ENCODE measurements at regions not wholly inside any gene's neighbourhood (a gene's known extent, or its start where the extent isn't known, plus 50 kb on each side); places are given as distances from the start of the nearest gene placed in this dataset.
"Not testable (repeated sequence)": the region's sequence is repeated elsewhere in the genome, so short reads cannot be mapped to it uniquely, and the experiment has no call there.

DNA sequence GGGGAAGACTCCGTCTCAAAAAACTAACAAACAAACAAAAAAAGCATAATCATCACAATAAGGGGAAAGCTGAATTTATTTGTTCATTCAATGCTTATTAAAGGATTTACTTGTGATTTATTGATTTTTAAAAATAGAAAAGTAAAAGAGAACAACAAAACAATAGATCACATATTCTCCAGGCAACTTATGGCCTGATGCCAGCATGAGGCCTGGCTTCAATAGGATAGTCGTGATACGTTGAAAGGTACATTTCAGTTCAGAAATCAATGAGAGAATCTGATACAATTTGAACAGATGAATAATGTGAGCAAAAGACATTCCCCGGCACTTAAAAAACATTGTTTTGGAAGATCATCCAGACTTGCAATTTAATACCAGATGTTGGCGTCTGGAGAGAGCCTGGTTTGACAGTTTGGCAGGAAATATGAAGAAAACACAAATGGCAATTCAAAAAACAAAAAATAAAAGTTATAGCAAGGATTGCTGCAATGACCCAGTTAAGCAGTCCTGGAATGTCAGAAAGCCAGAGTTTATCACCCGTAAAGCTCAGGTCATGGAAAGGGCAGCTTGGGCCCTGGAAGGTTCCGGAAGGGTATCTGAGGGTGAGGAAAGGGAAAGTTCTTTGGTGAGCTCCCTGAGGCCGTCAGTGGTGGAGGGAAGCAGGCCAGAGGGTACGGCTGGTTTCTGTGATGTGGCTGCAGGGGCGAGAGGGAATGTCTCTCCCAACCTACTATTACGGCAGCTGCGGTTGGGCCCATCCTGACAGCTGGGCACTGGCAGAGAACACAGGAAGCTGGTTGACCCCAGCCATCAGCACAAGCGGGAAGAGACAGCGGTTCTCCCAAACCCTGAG is 230.2 kb upstream of the HES1 start:
- no peak for DNase-seq (ENCODE audit: low spot score)

DNA sequence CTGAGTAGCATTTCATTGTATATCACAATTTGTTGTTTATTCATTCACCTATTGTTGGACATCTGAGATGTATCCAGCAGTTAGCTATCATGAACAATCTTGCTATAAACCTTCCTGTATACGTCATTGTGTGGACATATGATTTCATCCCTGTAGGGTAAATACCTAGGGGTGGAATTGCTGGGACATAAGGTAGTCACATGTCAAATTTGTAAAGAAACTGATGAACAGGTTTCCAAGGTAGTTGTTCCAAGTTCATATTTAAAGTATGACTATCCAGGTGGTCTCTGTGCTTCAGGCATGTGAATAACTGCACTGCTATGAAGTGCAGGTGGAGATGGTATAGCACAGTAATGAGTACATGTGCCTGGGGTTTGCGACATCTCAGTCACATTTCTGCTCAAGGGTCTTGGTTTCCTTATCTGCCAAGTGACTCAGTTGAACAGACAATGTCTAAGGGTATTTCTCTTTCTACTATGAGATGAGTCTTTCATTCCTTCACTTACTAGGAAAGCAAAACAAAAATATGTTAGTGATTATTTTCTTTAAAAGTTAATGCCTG is 229.0 kb upstream of the HES1 start:
- DNase-seq (ENCODE audit: low spot score): no peak

DNA sequence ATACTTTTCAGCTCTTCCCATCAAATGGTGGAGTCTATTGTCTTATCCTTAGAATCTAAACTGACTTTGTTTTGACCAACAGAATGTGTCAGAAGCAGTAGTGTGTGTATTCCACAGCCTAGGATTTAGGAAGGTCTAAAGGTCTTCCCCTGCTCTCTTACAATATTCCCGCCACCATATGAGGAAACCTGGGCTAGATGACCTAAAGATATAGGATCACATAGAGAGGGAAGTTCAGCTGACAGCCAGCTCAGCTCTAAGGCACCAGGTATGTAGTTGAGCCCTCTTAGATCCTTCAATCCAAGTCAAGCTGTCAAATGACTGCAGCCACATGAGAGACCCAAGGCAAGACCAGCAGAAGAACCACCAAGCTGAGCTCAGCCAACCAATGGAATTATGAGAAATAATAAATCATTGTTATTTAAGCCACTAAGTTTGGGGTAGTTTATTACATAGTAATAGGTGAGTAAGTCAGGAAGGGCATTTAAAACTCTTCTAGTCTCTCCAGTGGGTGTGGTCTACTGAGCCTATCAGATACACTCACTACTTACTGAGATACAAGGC is 227.7 kb upstream of the HES1 start:
- DNase-seq (ENCODE audit: low spot score): no peak

DNA sequence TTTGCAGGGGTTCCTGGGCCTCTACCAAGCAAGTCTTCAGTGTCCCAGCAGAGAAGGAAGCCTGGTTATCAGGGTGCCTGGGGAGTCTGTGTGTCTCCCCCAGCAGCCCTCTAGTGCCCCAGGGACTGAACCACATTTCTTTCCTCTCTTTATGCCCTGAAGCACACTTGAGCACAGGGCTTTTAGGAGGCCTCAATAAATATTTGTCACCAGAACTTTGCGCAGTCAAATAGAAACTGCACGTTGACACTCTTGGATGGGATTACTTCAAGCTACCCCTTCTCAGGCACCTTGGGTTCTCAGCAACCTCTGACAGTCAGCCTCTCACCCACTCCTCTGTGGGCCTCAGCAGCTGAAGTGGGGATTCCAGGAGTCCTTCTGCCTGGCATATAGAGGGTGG is 226.6 kb upstream of the HES1 start:
- DNase-seq (ENCODE audit: low spot score): no peak

DNA sequence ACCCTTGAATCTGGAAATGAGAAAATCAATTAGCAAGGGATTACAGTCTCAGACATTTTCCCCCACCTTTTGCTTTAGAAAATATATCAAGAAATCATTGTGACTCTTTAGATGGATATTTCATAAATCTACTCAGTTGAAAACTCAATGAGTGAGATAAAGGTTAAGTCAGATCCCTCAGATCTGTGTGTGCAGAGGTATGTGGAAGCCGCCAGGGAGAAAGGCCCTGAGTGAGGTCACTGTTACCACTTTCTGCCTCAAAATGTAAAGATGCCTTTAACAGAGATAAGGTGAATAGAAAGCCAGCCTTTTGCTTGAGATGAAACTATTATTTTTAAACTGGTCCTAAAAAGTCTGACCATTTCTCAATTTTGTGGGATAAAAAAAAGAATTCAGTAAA is 225.6 kb upstream of the HES1 start:
- no peak for DNase-seq (ENCODE audit: low spot score)

DNA sequence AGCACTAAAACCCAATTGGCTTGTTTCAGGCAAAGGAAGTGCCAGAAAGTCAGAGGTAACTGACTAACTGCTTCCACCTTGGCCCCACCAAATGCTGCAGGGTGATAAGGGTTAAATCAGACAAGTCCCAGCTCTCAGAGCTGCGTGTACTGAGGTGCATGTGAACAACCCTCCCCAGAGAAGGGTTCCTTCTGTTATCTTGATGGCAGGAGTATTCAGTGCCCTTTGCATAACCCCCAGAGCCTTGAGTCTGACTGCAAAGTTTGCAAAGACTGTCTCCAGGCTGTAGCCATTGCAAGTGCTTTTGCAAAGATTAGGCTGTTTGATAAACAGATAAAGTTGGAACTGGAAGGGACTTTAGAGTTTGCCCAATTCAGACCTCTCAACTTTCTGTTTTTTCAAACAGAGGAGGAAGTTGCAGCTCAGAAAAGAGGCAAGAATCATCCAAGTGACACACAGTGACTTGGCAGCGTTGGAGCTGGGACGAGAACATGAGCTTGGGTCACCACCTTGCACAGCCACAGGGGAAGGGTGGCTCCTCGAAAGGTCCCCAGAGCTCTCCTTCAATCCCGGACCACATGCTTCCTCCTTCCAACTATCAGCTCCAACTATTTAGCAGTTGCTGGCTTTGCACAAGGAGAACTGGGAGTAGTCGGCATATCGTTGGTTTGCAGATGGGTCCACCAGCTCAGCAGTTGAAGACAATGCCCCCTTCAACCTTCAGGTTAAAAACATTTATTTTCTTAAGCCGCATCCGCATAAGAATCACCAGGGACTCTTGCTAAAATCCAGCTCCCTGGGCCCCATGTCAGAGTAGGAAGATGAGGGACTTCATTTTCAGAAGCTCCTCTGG is 224.8 kb upstream of the HES1 start:
- no peak for DNase-seq (ENCODE audit: low spot score)

DNA sequence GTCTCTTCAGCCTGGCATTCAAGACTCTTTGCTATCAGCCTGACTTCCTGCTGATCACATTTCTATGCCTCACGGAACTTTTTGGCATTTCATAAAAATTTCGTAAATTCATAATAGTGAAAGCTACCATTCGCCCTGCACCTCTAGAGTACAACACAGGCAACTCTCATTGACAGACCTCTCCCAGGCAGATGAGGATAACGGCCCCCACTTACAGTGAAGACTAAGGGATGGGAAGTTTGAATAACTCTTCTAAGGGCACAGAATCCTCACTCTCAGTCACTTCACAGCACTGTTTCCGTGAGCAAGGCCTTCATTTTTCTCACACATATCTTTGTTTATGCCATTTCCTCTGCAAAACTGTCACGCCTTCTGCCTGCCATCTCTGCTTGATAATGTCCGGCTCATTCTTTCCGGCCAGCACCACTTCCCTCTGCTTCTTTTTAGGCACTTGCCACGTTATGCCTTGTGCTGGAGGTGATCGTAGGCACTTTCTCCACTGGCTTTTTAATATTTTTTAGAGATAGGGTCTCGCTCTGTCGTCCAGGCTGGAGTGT is 224.1 kb upstream of the HES1 start:
- DNase-seq (ENCODE audit: low spot score): no peak

DNA sequence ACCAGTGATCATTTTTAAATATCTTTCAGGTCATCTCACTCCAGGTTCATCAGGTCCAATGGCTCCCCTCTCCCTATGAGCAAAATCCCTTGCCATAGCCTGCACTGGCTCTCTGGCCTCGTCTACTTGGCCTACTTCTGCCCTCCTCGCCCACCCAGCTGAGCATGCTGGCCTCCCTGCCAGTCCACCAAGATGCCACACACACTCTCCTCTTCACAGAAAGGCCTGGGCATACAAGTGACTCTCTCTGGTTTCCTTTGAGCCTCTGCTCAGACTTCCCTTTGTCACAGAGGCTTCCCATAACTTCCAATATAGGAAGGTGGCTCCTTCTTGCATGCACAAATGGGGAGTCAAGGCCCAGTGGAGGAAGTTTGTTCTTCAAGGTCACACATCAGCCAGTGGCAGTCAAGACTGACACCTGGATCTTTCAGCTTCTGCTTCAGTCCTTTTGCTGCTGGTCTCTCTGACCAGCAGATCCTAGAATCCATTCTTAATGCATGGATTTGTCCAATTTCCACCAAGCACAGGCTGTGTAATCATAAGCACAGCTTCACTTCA is 223.2 kb upstream of the HES1 start:
- DNase-seq (ENCODE audit: low spot score): no peak

DNA sequence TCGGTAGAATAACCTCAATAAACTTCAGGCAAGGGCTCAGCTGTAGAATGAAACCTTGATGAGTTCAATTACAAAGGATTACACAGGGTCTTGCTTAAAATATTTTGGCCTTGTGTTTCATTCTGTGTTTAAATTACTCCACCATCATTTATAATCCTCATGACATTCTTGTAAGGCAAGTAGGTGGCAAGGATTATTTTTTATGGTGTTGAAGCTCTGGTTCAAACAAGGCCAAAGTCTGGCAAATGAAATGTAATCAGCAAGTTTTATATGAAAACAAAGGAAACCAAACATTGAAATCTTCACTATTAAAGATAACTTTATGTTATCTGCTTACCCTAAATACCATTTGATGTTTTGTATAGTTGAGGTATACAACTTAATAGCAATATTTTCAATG is 221.3 kb upstream of the HES1 start:
- DNase-seq (ENCODE audit: low spot score): no peak

DNA sequence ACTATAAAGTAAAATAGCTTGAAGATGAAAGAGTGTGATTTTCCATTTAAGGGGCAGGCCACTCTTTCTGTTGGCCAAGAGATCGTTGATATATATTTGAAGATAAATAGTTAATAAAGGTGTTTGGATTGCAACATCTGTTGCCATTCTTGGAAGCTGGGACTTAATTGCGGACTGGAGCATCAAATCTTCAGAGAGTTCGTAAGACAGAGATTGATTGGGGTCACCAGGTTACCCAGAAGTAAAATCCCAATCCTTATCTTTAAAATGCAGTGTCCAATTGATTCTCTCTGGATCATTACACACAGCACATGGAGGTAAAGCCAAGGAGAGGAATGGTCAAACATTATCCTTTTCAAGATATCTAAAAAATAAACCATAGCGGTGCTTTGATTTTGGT is 220.8 kb upstream of the HES1 start:
- DNase-seq (ENCODE audit: low spot score): no peak

DNA sequence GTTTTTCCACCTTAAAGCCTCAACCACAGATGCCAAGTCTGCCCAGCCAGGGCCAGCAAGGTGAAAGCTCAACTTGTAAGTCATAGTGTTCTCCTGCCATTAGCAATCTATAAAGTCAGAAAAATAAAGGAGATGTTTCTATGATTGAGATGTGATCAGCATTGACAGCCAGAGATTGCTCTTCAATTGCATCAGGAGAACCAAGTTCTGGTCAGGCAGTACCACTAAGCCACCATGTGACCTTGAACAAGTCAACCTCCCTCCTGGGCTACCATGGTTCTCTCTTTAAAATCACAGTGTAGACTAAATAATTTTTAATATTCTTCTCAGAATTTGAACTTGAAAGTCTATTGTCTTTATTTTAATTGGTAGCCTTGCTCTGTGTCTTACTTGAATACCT is 220.3 kb upstream of the HES1 start:
- no peak for DNase-seq (ENCODE audit: low spot score)

DNA sequence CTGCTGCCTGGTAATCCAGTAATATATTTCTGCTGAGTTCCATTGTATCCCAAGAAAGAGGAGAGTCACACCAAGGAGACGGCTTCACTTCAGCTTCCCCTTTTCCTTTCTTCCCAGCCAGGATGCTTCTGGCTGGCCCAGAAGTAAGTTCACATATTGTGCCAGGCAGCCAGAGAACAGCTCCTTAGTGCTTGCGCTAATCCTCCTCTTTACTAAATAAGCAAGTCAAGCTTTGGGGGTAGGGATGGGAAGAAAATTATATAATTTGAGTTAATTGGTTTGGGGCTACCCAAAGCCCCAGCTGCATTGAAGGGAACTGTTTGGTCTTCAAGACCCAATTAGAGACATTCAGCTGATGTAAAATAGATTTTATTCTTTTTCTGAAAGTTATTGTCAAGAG is 218.8 kb upstream of the HES1 start:
- DNase-seq (ENCODE audit: low spot score): no peak

DNA sequence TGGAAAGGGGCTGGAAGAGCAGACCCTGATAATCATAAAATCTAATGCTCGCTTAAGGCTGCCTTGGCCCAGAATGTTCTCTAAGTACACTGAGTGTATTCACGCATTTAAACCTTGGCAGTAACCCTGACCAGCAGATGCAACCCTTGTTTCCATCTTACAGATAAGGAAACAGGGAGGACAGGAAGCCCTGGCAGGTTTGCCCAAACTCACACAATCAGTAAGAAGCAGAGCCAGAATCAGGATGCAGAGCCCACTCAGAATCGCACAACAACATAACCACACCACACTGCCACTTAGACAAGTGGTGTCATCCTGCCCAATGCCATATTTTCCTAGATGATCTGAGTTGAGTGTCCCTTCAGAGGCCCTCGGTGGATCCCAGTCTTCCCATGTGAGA is 214.5 kb upstream of the HES1 start:
- DNase-seq (ENCODE audit: low spot score): no peak

DNA sequence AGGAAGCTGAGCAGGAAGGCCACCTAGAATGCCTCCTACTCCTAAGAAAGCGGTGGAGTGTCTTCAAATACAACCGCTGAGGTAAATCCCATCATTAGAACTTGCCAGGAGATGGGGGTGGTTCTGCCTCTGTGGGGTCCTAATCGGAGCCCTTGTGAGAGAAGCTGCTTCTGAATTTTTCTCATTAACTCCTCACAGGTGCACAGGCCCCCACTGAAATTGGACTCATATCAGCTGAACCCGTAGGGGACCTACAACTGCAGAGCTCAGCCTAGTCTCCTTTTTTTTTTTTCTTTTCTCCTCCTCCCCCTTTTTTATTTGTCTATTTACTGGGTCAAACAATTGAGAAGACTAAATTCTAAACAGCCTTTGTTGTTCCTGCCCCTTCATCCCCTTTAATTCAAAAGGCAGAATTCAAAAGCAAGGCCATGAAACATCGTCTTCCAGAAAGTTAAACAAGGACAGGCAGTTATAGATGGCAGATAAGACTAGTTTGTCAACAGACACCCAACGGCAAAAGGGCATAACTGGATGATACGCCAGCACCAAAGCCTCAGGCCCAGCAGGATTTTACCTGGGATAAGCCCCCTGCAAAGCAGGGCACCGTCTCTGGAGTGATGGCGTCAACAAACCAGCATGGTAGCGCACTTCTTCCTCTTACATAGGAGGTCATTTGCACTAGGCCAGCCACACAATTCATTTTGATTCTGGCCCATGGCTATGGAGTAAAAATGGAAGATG is 213.7 kb upstream of the HES1 start:
- DNase-seq (ENCODE audit: low spot score): no peak

DNA sequence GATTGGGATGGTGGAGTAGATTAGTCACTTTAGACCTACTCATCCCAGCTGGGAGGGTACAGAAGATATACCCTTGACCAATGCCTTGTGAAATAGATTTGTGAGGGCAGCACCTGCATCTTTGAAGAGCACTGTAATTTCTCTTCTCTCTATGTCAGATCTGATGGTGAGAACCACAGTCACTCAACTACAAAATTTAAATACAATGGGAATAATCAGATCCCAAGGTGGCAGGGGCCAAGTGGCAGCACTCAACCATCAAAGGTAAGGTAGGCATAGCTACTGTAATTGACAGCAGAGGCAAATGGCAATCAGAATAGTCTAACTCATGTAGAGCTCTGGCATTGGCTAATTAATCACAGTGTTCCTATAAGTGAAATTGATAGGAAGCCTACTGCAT is 212.0 kb upstream of the HES1 start:
- not testable (repeated sequence) for DNase-seq (ENCODE audit: low spot score)

DNA sequence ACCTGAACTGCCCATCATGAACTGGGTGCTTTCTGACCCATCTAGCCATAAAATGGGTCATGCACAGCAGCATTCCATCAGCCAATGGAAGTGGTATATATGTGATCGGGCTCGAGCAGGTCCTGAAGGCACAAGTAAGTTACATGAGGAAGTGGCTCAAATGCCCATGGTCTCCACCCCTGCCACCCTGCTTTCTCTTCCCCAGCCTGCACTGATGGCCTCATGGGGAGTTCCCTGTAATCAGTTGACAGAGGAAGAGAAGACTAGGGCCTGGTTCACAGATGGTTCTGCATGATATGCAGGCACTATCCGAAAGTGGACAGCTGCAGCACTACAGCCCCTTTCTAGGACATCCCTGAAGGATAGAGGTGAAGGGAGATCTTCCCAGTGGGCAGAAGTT is 209.9 kb upstream of the HES1 start:
- DNase-seq (ENCODE audit: low spot score): not testable (repeated sequence)

DNA sequence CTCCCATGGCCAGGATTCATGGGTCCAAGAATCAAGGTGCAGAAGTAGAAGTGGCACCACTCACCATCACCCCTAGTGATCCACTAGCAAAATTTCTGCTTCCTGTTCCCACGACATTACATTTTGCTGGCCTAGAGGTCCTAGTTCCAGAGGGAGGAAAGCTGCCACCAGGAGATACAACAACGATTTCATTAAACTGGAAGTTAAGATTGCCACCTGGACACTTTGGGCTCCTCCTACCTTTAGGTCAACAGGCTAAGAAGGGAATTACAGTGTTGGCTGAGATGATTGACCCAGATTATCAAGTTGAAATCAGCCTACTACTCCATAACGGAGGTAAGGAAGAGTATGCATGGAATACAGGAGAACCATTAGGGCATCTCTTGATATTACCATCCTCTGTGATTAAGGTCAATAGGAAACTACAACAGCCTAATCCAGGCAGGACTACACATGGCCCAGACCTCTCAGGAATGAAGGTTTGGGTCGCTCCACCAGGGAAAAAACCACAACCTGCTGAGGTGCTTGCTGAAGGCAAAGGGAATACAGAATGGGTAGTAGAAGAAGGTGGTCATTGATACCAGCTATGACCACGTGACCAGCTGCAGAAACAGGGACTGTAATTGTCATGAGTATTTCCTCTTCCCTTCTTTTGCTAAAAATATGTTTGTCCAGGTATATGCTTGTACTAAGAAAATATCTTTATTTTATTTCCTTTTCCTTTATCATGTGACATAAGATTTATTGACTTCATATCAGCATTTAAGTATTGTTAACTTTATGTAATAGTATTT is 208.3 kb upstream of the HES1 start:
- DNase-seq (ENCODE audit: low spot score): not testable (repeated sequence)

DNA sequence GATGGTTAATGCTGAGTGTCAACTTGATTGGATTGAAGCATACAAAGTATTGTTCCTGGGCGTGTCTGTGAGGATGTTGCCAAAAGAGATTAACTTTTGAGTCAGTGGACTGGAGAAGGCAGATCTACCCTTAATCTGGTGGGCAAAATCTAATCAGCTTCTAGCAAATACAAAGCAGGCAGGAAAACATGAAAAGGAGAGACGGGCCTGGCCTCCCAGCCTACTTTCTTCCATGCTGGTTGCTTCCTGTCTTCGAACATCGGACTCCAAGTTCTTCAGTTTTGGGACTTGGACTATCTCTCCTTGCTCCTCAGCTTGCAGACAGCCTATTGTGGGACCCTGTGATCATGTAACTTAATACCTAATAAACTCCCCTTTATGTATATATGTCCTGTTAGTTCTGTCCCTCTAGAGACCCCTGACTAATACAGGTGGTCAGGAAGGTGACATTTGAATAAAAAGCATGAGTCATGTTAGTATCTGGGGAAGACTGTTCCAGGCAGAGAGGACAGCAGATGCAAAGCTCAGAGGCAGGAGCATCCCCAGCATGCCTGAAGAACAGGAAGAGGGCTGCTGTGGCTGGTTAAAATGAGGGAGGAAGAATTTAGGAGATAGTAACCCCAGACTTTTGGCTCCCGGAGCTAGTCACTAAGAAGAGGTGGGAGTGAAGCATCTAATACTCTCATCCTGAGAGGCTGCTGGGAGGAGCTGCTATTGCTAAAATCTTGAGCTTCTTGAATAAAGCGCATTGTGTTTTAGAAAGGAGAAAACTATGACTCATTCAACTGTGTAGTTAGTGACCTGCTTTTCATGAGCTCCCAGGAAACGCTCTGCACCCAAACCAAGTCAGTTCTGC is 207.4 kb upstream of the HES1 start:
- DNase-seq (ENCODE audit: low spot score): no peak

DNA sequence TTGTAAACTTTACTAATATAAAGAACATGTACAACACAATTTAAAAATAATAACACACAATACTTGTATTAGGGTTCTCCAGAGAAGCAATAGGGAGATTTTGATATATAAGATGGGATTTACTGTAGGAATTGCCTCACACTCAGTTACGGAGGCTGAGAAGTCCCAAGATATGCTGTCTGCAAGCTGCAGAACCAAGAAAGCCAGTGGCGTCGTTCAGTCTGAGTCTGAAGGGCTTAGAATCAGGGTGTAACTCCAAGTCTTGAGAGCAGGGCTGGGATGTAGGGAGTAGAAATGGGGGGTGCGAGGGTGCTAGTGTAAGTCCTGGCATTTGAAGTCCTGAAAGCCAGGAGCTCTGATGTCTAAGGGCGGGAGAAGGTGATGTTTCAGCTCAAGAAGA is 206.6 kb upstream of the HES1 start:
- DNase-seq (ENCODE audit: low spot score): no peak

Data from RKO (cell line).